IMR-90 (cell line): ENCODE measurements at regions not wholly inside any gene's neighbourhood (a gene's known extent, or its start where the extent isn't known, plus 50 kb on each side); places are given as distances from the start of the nearest gene placed in this dataset.

Experiments
- ATAC-seq: fragments of 200-7000 bp; cut with Tn5 transposase; 2 replicates; pipeline ENCODE4 v1.9.1; 2020; ENCODE audit warnings: low read depth, mild to moderate bottlenecking, moderate library complexity
- BruUV-seq: library from RNA; stranded (reverse); fragments of 400-500 nt; replicated peaks from 2 replicates; lab custom pipeline; 2021; lab: Mats Ljungman, UMichigan
- CTCF ChIA-PET: fragments of 300-600 bp; formaldehyde crosslinking; extraction: SDS; loops from one replicate; lab custom pipeline; 2021; ENCODE audit warnings: antibody characterized with exemption; lab: Yijun Ruan, JAX
- POLR2A ChIA-PET: fragments of 300-600 bp; sonication (Branson Sonifier 250); formaldehyde crosslinking; loops from one replicate; lab custom pipeline; 2022; ENCODE audit warnings: antibody characterized with exemption; ENCODE audit not compliant: unreplicated experiment; lab: Charles Lee
- DNase-seq: peaks from one replicate; pipeline ENCODE4 v3.0.0; 2013
- H2AFZ ChIP-seq: replicated peaks from 2 replicates; pipeline ENCODE3; 2013; ENCODE audit warnings: low read length, mild to moderate bottlenecking; ENCODE audit not compliant: poor library complexity
- H2AK5ac ChIP-seq: 2 replicates; pipeline ENCODE4 v1.6.1; 2013; ENCODE audit warnings: low read depth, low read length, inconsistent platforms
- H2AK9ac ChIP-seq: replicated peaks from 2 replicates; pipeline ENCODE3; 2013; ENCODE audit warnings: mild to moderate bottlenecking, low read depth, low read length, moderate library complexity; ENCODE audit not compliant: poor library complexity
- H2BK120ac ChIP-seq: 2 replicates; pipeline ENCODE4 v1.6.1; 2013; ENCODE audit warnings: low read depth, low read length, inconsistent platforms
- H2BK15ac ChIP-seq: 3 replicates; pipeline ENCODE4 v1.6.1; 2013; ENCODE audit warnings: low read depth, low read length, inconsistent platforms
- H2BK20ac ChIP-seq: 2 replicates; pipeline ENCODE4 v1.6.1; 2013; ENCODE audit warnings: low read depth, mild to moderate bottlenecking, inconsistent platforms, low read length, moderate library complexity
- H2BK5ac ChIP-seq: 2 replicates; pipeline ENCODE4 v1.6.1; 2013; ENCODE audit warnings: mild to moderate bottlenecking, low read depth, low read length, inconsistent platforms; ENCODE audit not compliant: poor library complexity, severe bottlenecking
- H3K14ac ChIP-seq: replicated peaks from 2 replicates; pipeline ENCODE4 v1.6.1; 2013; ENCODE audit warnings: low read depth, low read length, inconsistent platforms
- H3K18ac ChIP-seq: 2 replicates; pipeline ENCODE4 v1.6.1; 2013; ENCODE audit warnings: low read depth, low read length, control low read depth
- H3K23ac ChIP-seq: 2 replicates; pipeline ENCODE4 v1.6.1; 2013; ENCODE audit warnings: low read depth, low read length, inconsistent platforms
- H3K27ac ChIP-seq: 2 replicates; pipeline ENCODE4 v1.5.1; 2013; ENCODE audit warnings: mild to moderate bottlenecking, control low read depth, low read length; ENCODE audit not compliant: insufficient read depth
- H3K27me3 ChIP-seq: 2 replicates; pipeline ENCODE4 v1.6.1; 2013; ENCODE audit warnings: low read length; ENCODE audit not compliant: control insufficient read depth, insufficient read depth
- H3K36me3 ChIP-seq: 2 replicates; pipeline ENCODE4 v1.6.1; 2013; ENCODE audit warnings: low read length, mixed read lengths; ENCODE audit not compliant: control insufficient read depth, insufficient read depth
- H3K4ac ChIP-seq: 2 replicates; pipeline ENCODE4 v1.6.1; 2013; ENCODE audit warnings: low read depth, low read length, inconsistent platforms
- H3K4me1 ChIP-seq: 2 replicates; pipeline ENCODE4 v1.6.1; 2013; ENCODE audit warnings: low read length, mixed read lengths; ENCODE audit not compliant: control insufficient read depth, insufficient read depth
- H3K4me2 ChIP-seq: 2 replicates; pipeline ENCODE4 v1.6.1; 2013; ENCODE audit warnings: low read depth, mild to moderate bottlenecking, control low read depth, low read length, moderate library complexity
- H3K4me3 ChIP-seq: 2 replicates; pipeline ENCODE4 v1.5.1; 2013; ENCODE audit warnings: low read depth, mild to moderate bottlenecking, control low read depth, low read length, moderate library complexity; ENCODE audit not compliant: insufficient read depth
- H3K56ac ChIP-seq: 2 replicates; pipeline ENCODE4 v1.6.1; 2013; ENCODE audit warnings: low read length, inconsistent platforms; ENCODE audit not compliant: insufficient read depth; ENCODE audit errors: extremely low read depth
- H3K79me1 ChIP-seq, 2 experiments: 2 replicates each; pipeline ENCODE4 v1.6.1; 2013; ENCODE audit warnings: low read length in 2 of 2, inconsistent platforms in 1 of 2, low read depth in 1 of 2
- H3K9ac ChIP-seq: 2 replicates; pipeline ENCODE4 v1.6.1; 2013; ENCODE audit warnings: low read depth, low read length, control low read depth
- H3K9me1 ChIP-seq: 2 replicates; pipeline ENCODE4 v1.6.1; 2013; ENCODE audit warnings: low read length, inconsistent platforms; ENCODE audit not compliant: insufficient read depth
- H3K9me3 ChIP-seq: 2 replicates; pipeline ENCODE4 v1.6.1; 2013; ENCODE audit warnings: low read length; ENCODE audit not compliant: control insufficient read depth, insufficient read depth
- H4K20me1 ChIP-seq: 2 replicates; pipeline ENCODE4 v1.6.1; 2013; ENCODE audit warnings: low read length, inconsistent platforms; ENCODE audit not compliant: insufficient read depth
- H4K5ac ChIP-seq: 2 replicates; pipeline ENCODE4 v1.6.1; 2013; ENCODE audit warnings: mild to moderate bottlenecking, low read depth, low read length, control low read depth
- H4K8ac ChIP-seq, 2 experiments: 2 replicates each; pipeline ENCODE4 v1.6.1; 2013; ENCODE audit warnings: low read depth in 2 of 2, low read length in 2 of 2, control low read depth in 1 of 2, inconsistent platforms in 1 of 2
- H4K91ac ChIP-seq: 2 replicates; pipeline ENCODE4 v1.6.1; 2013; ENCODE audit warnings: low read depth, low read length, inconsistent platforms; ENCODE audit not compliant: insufficient read depth
- BHLHE40 ChIP-seq: fragments of 150-350 bp; IDR thresholded peaks from 2 replicates; pipeline ENCODE4 v1.6.1; 2016; ENCODE audit warnings: mild to moderate bottlenecking, low read depth, low read length
- CEBPB ChIP-seq: IDR thresholded peaks from 2 replicates; pipeline ENCODE4 v1.6.1; 2012; ENCODE audit warnings: low read depth, low read length, improper control_type of control experiment
- CHD1 ChIP-seq: IDR thresholded peaks from 2 replicates; pipeline ENCODE4 v1.6.1; 2012; ENCODE audit warnings: low read depth, low read length, improper control_type of control experiment
- CTCF ChIP-seq: conservative IDR thresholded peaks from 2 replicates; pipeline ENCODE4 v1.5.1; 2012; ENCODE audit warnings: mild to moderate bottlenecking, low read depth, low read length, improper control_type of control experiment
- ELK1 ChIP-seq: fragments of 150-350 bp; IDR thresholded peaks from 2 replicates; pipeline ENCODE4 v1.6.1; 2016; ENCODE audit warnings: low read depth, mild to moderate bottlenecking, low read length, moderate library complexity, borderline replicate concordance
- FOS ChIP-seq: fragments of 150-350 bp; IDR thresholded peaks from 2 replicates; pipeline ENCODE4 v1.6.1; 2016; ENCODE audit warnings: low read depth, low read length
- MAFK ChIP-seq: IDR thresholded peaks from 2 replicates; pipeline ENCODE4 v1.6.1; 2012; ENCODE audit warnings: low read depth, low read length, improper control_type of control experiment
- MAZ ChIP-seq: IDR thresholded peaks from 2 replicates; pipeline ENCODE4 v1.6.1; 2012; ENCODE audit warnings: low read depth, mild to moderate bottlenecking, low read length, improper control_type of control experiment, moderate library complexity, borderline replicate concordance
- MXI1 ChIP-seq: IDR thresholded peaks from 2 replicates; pipeline ENCODE4 v1.6.1; 2012; ENCODE audit warnings: low read depth, mild to moderate bottlenecking, low read length, moderate library complexity, borderline replicate concordance
- NFE2L2 ChIP-seq: fragments of 150-350 bp; IDR thresholded peaks from 2 replicates; pipeline ENCODE4 v1.6.1; 2016; ENCODE audit warnings: low read depth, mild to moderate bottlenecking, low read length
- POLR2A ChIP-seq: IDR thresholded peaks from 2 replicates; pipeline ENCODE4 v1.6.1; 2012; ENCODE audit warnings: mild to moderate bottlenecking, low read depth, low read length
- RAD21 ChIP-seq: IDR thresholded peaks from 2 replicates; pipeline ENCODE4 v1.6.1; 2012; ENCODE audit warnings: low read length, improper control_type of control experiment
- RCOR1 ChIP-seq: IDR thresholded peaks from 2 replicates; pipeline ENCODE4 v1.6.1; 2012; ENCODE audit warnings: mild to moderate bottlenecking, low read length, improper control_type of control experiment; ENCODE audit not compliant: insufficient replicate concordance
- RFX5 ChIP-seq: IDR thresholded peaks from 2 replicates; pipeline ENCODE4 v1.8.0; 2012; ENCODE audit warnings: low read depth, mild to moderate bottlenecking, low read length, moderate library complexity
- SMC3 ChIP-seq: fragments of 150-350 bp; IDR thresholded peaks from 2 replicates; pipeline ENCODE4 v1.6.1; 2016; ENCODE audit warnings: low read depth, mild to moderate bottlenecking, antibody characterized with exemption, low read length, moderate library complexity
- USF2 ChIP-seq: fragments of 150-350 bp; IDR thresholded peaks from 2 replicates; pipeline ENCODE4 v1.6.1; 2017; ENCODE audit warnings: mild to moderate bottlenecking, antibody characterized with exemption, low read length, low read depth
- WGBS, 2 experiments: methylation state at CpG; one replicate each; pipeline versions ENCODE4 v1.1.5 to v1.1.7; 2013; ENCODE audit warnings: missing lambda C conversion rate in 2 of 2; ENCODE audit not compliant: insufficient read length in 1 of 2; ENCODE audit errors: extremely low coverage in 2 of 2; 5-methylcytosine and 5-hydroxymethylcytosine counted together
- dilution Hi-C: fragments of 300-500 bp; cut with HindIII; formaldehyde crosslinking; loops from one replicate; pipeline ENCODE4 v1.14.3; 2018; ENCODE audit warnings: low sequenced_read_pairs; ENCODE audit not compliant: unreplicated experiment
- in situ Hi-C: fragments of 300-500 bp; cut with MboI; formaldehyde crosslinking; loops from 3 replicates; pipeline ENCODE4 v1.14.3; 2019; ENCODE audit warnings: low sequenced_read_pairs, inconsistent platforms, mixed read lengths
- intact Hi-C: fragments of 100-400 bp; cut with micrococcal nuclease; formaldehyde crosslinking; loops from 2 replicates; pipeline ENCODE4 v1.10.0; 2022

GRCh38 chr11:25483915-25484635 lies 847.9 kb upstream of the ANO3 start:
- Histone ChIP-seq H2AK9ac (no peak overlapping the region), H3K4me2 (no peak overlapping the region), H3K9ac (no peak overlapping the region), H3K56ac (no peak overlapping the region), H4K91ac (no peak overlapping the region), H2AFZ (no peak overlapping the region), H3K27ac (no peak overlapping the region), H2AK5ac (no peak overlapping the region), H3K9me3 (no peaks in the 10 kb centered on the region), H3K36me3 (no peaks in the 10 kb centered on the region), H2BK20ac (no peak overlapping the region), H2BK15ac (no peak overlapping the region), H2BK120ac (no peak overlapping the region), H4K5ac (no peak overlapping the region), H4K8ac (no peak overlapping the region), H3K4me1 (no peaks in the 10 kb centered on the region), H2BK5ac (no peak overlapping the region), H3K9me1 (no peaks in the 10 kb centered on the region), H3K27me3 (no peaks in the 10 kb centered on the region), H3K4me3 (no peak overlapping the region), H3K23ac (no peak overlapping the region), H4K20me1 (no peaks in the 10 kb centered on the region), H3K14ac (no peak overlapping the region), H3K79me1 (no peaks in the 10 kb centered on the region), H3K18ac (no peak overlapping the region), H3K4ac (no peak overlapping the region)
- WGBS, 2 experiments = no CpG with 5 or more reads among the region's 5 CpGs
- BruUV-seq = no TSS peak
- no peak for DNase-seq
- POLR2A ChIA-PET = no interaction called here
- ATAC-seq = no peak
- dilution Hi-C loops (no loop called here), in situ Hi-C loops (no loop called here), intact Hi-C loops (no loop called here)
- TF ChIP-seq RAD21 = no peak
- TF ChIP-seq CTCF = no peak
- TF ChIP-seq MXI1 = no peak
- TF ChIP-seq ELK1 = no peak
- TF ChIP-seq POLR2A = no peak
- TF ChIP-seq MAFK = no peak
- no peak for TF ChIP-seq BHLHE40
- TF ChIP-seq MAZ = no peak
- no peak for TF ChIP-seq FOS
- no peak for TF ChIP-seq RFX5
- TF ChIP-seq CHD1 = no peak
- no peak for TF ChIP-seq NFE2L2
- TF ChIP-seq CEBPB = no peak
- TF ChIP-seq USF2 = no peak
- TF ChIP-seq SMC3 = no peak
- no peak for TF ChIP-seq RCOR1
- CTCF ChIA-PET = no interaction called here
